ENCODE measurements at regions not wholly inside any gene's neighbourhood (a gene's known extent, or its start where the extent isn't known, plus 50 kb on each side); places are given as distances from the start of the nearest gene placed in this dataset.

GRCh38 chr13:24106429-24106828 is 54.1 kb upstream of the SPATA13 start:
- TF ChIP-seq CTCF (IDR thresholded peaks at IDR 0.05) = no peak
- DNase-seq (ENCODE audit: low spot score) = no peak
- Histone ChIP-seq H3K36me3 (no peaks in the 10 kb centered on the region), H3K27me3 (no peaks in the 10 kb centered on the region), H3K27ac (no peak overlapping the region), H3K4me3 (no peak overlapping the region), H3K9me3 (no peaks in the 10 kb centered on the region), H3K4me1 (no peaks in the 10 kb centered on the region)

- Histone ChIP-seq H3K4me1 (peaks cover 0 to 2% of the 10 kb centered on the region in 2 donors), H3K27me3 (no peaks in the 10 kb centered on the region), H3K36me3 (no peaks in the 10 kb centered on the region), H3K9me3 (no peaks in the 10 kb centered on the region), H3K4me3 (no peak overlapping the region), H3K27ac (no peak overlapping the region)
- DNase-seq (ENCODE audit: low spot score) = no peak
- no peak for TF ChIP-seq CTCF (IDR thresholded peaks at IDR 0.05)
These were observed 52.4 kb upstream of the SPATA13 start for GRCh38 chr13:24107955-24108614.

- Histone ChIP-seq H3K27me3 (no peaks in the 10 kb centered on the region), H3K36me3 (no peaks in the 10 kb centered on the region), H3K27ac (no peak overlapping the region), H3K9me3 (no peaks in the 10 kb centered on the region), H3K4me1 (peaks cover 0 to 6% of the 10 kb centered on the region in 2 donors), H3K4me3 (no peak overlapping the region)
- no peak for DNase-seq (ENCODE audit: low spot score)
- TF ChIP-seq CTCF (IDR thresholded peaks at IDR 0.05) = no peak
These were observed 51.9 kb upstream of the SPATA13 start for GRCh38 chr13:24108615-24108965.

- no peak for TF ChIP-seq CTCF (IDR thresholded peaks at IDR 0.05)
- no peaks in the 10 kb centered on the region for H3K36me3 ChIP-seq
- DNase-seq (ENCODE audit: low spot score) = no peak
- no peaks in the 10 kb centered on the region for H3K27me3 ChIP-seq
- no peak overlapping the region for H3K4me3 ChIP-seq
- no peak overlapping the region for H3K27ac ChIP-seq
- H3K9me3 ChIP-seq = no peaks in the 10 kb centered on the region
- peaks cover 0 to 6% of the 10 kb centered on the region in 2 donors for H3K4me1 ChIP-seq
These were observed 50.5 kb upstream of the SPATA13 start for GRCh38 chr13:24110011-24110410.

Measured in right atrium auricular region (tissue), 2 donors.